GM12892 (cell line): ENCODE measurements at regions not wholly inside any gene's neighbourhood (a gene's known extent, or its start where the extent isn't known, plus 50 kb on each side); places are given as distances from the start of the nearest gene placed in this dataset.

ENCODE experiments used
- POLR2A ChIP-seq: IDR thresholded peaks from 2 replicates; pipeline ENCODE4 v1.6.1; 2011; ENCODE audit warnings: low read depth, low read length, control low read depth
- POLR2AphosphoS5 ChIP-seq: IDR thresholded peaks from 2 replicates; pipeline ENCODE4 v1.6.1; 2011; ENCODE audit warnings: low read depth, low read length, control low read depth

DNA sequence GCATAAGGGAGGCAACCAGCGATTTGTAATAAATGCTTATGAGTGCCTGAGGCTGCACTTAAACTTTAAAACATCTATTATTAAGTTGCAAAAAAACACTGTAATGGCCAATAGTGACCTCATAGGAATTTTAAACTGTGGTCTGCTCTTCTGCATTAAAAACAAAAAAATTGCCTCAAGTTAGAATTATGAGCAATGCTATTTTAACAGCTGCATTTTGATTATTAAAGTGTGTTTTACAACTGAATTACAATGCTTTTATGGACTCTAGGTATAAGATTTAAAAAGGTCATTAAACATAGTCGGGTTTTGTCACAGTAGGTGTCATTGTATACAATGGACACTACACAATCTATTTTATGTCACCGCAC is 528.7 kb upstream of the FANCL start:
- no peak for TF ChIP-seq POLR2A
- no peak for TF ChIP-seq POLR2AphosphoS5
